WTC11 (cell line): ENCODE measurements at regions not wholly inside any gene's neighbourhood (a gene's known extent, or its start where the extent isn't known, plus 50 kb on each side); places are given as distances from the start of the nearest gene placed in this dataset.

Experiments used
- CTCF ChIP-seq: fragments of 200-600 bp; IDR thresholded peaks from 2 replicates; pipeline ENCODE4 v1.8.0; 2022; ENCODE audit warnings: antibody characterized with exemption
- FOXJ3 ChIP-seq: sonication (generic); formaldehyde crosslinking; IDR thresholded peaks from 2 replicates; pipeline ENCODE4 v1.9.0; 2021; ENCODE audit warnings: missing genetic modification reagents, mild to moderate bottlenecking, borderline replicate concordance
- FOXK1 ChIP-seq: sonication (generic); formaldehyde crosslinking; IDR thresholded peaks from 2 replicates; pipeline ENCODE4 v1.8.0; 2022; ENCODE audit warnings: mild to moderate bottlenecking, moderate library complexity, missing genetic modification reagents
- JAZF1 ChIP-seq: fragments of 250-450 bp; sonication (Bioruptor Pico); IDR thresholded peaks from 2 replicates; pipeline ENCODE4 v1.9.0; 2021; ENCODE audit warnings: moderate library complexity, mild to moderate bottlenecking, inconsistent platforms
- NFYB ChIP-seq: sonication (generic); formaldehyde crosslinking; conservative IDR thresholded peaks from 2 replicates; pipeline ENCODE4 v1.8.0; 2022; ENCODE audit warnings: low read depth, missing genetic modification reagents
- PRDM15 ChIP-seq: sonication (generic); formaldehyde crosslinking; IDR thresholded peaks from 2 replicates; pipeline ENCODE4 v1.8.0; 2022; ENCODE audit warnings: missing genetic modification reagents
- USF1 ChIP-seq: sonication (generic); formaldehyde crosslinking; IDR thresholded peaks from 2 replicates; pipeline ENCODE4 v1.8.0; 2022; ENCODE audit warnings: mild to moderate bottlenecking, missing genetic modification reagents
- ZBTB43 ChIP-seq: sonication (generic); formaldehyde crosslinking; IDR thresholded peaks from 2 replicates; pipeline ENCODE4 v1.8.1; 2023; ENCODE audit warnings: mild to moderate bottlenecking, missing genetic modification reagents
- TF ChIP-seq, protein P1 (sequence below): sonication (generic); formaldehyde crosslinking; IDR thresholded peaks from 2 replicates; pipeline ENCODE4 v1.8.1; 2023; ENCODE audit warnings: mild to moderate bottlenecking, moderate library complexity, missing genetic modification reagents

- TF ChIP-seq NFYB (CRISPR knock-in tag) = no peak
- no peak for TF ChIP-seq JAZF1
- TF ChIP-seq, protein P1, sequence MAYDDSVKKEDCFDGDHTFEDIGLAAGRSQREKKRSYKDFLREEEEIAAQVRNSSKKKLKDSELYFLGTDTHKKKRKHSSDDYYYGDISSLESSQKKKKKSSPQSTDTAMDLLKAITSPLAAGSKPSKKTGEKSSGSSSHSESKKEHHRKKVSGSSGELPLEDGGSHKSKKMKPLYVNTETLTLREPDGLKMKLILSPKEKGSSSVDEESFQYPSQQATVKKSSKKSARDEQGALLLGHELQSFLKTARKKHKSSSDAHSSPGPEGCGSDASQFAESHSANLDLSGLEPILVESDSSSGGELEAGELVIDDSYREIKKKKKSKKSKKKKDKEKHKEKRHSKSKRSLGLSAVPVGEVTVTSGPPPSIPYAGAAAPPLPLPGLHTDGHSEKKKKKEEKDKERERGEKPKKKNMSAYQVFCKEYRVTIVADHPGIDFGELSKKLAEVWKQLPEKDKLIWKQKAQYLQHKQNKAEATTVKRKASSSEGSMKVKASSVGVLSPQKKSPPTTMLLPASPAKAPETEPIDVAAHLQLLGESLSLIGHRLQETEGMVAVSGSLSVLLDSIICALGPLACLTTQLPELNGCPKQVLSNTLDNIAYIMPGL (CRISPR knock-in tag) = no peak
- no peak for TF ChIP-seq CTCF
- no peak for TF ChIP-seq FOXJ3 (CRISPR knock-in tag)
- no peak for TF ChIP-seq PRDM15 (CRISPR knock-in tag)
- TF ChIP-seq ZBTB43 (CRISPR knock-in tag) = no peak
- no peak for TF ChIP-seq FOXK1 (CRISPR knock-in tag)
- TF ChIP-seq USF1 (CRISPR knock-in tag) = no peak
Measured at GRCh38 chr1:194044892-194045291, 858.5 kb upstream of the B3GALT2 start.
